COLO829 (cell line): ENCODE measurements at regions not wholly inside any gene's neighbourhood (a gene's known extent, or its start where the extent isn't known, plus 50 kb on each side); places are given as distances from the start of the nearest gene placed in this dataset.

Experiments
- DNase-seq: peaks from one replicate; pipeline ENCODE4 v3.0.0; 2012; ENCODE audit warnings: low spot score

GRCh38 chr18:67650686-67651385, 134.3 kb upstream of the DSEL start:
- DNase-seq, result no peak

DNA sequence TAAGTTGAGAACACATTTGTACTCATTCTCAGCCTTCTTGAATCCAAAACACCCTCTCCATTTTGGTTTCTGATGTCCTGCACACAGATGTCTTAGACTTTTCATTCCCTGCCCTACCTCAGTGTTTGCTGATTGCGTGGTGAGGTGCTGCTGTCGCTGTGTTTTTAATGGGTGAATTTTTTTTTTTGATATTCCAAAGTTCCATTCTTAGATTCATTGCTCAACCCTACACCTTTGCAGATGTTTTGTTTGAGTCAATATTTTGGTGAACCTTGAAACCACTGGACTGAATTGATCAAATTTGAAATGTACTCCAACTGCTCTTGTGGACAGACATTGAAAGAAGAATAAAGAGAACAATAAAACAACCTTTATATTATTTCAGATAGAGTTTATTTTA, 130.4 kb upstream of the DSEL start:
- no peak for DNase-seq

GRCh38 chr18:67644226-67644625, 127.7 kb upstream of the DSEL start:
- no peak for DNase-seq

DNA sequence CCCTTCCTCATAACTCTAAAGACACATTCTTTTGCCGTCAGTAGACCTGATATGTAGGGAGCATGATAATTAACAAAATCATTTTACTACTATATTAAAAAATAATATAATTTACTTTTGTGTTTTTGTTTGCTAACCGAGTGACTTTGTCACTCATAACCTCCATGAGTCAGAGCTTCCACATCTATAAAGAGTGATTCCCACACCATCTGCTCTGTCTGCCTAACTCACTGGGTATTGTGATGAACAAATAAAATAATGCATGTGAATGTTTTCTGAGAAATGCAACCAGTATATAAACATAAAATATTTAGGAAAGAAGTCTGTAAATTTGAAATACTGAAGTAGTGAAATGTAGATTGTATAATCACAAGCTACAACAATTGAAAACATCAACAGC, 123.4 kb upstream of the DSEL start:
- DNase-seq, result no peak

GRCh38 chr18:67636597-67637385, 120.3 kb upstream of the DSEL start:
- DNase-seq, result no peak

DNA sequence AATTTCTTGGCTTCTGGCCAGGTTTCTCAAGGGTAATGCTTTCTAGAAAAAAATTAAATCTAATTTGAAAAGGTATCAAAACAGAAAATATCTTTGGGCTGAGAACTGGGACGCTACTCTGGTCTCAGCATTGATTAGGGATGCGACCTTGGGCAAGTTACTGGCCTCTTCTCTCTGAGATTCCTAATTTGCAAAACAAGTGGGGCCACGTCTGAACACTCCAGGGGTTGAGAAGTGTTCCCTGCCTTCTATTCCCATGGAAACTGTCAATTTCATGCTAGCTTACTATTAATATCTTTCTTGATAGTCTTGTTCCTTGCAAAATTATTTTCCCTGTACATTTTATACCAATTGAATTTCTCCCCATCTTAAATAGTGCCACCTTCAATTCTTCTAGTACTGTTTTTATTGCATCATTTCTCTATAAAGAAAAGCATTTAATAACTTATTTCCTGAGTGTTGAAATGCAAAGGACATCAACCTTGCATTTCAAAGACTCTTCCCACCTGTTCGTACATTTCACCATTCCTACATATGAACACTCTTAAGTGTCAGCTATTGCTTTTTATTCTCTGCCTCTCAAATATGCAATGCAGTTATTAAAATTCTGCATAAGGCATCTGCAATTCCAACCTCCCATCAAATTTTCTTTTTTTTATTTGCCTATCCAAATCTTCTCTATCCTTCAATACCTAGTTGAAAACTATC, 118.3 kb upstream of the DSEL start:
- DNase-seq, result no peak

GRCh38 chr18:67633939-67634338, 117.4 kb upstream of the DSEL start:
- DNase-seq, result no peak

DNA sequence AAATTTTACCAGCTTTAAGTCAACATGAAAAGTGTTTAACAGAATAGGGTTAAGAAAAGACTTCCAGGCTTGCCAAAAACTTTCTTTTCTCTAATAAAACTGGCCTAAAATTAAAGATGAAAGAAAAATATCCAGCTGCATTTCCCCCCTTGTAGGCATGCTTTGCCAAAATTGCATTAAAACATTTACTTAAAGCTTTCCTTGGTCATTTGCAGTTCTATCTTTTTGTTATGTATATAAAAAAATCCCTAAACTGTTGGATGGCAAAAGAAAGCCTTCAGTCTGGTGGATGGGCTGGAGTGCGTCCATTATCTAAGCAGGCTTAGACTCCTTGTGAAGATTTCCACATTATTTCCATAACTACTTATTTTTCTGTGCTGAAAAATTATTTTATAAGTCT, 105.4 kb upstream of the DSEL start:
- no peak for DNase-seq

GRCh38 chr18:67621049-67621713, 104.7 kb upstream of the DSEL start:
- no peak for DNase-seq

- no peak for DNase-seq
These were observed 101.5 kb upstream of the DSEL start for GRCh38 chr18:67618061-67618460.

DNA sequence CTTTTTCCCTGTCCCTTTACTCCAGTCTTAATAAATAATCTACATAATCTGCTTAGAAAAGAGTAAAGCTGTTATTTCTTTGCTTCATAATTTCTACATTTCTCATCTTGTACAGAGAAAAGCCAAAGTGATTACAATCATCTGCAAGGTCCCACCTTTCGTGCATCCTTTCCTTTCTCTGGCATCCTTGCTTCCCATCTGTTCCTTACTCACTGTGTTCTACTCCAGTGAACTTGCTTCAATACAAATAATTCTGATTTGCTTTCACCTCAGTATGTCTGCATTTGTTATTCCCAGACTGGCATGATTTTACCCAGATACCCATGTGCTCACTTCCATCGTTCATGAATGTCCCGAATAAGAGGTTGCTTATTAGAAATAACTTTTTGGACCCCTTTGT, 99.4 kb upstream of the DSEL start:
- no peak for DNase-seq

DNA sequence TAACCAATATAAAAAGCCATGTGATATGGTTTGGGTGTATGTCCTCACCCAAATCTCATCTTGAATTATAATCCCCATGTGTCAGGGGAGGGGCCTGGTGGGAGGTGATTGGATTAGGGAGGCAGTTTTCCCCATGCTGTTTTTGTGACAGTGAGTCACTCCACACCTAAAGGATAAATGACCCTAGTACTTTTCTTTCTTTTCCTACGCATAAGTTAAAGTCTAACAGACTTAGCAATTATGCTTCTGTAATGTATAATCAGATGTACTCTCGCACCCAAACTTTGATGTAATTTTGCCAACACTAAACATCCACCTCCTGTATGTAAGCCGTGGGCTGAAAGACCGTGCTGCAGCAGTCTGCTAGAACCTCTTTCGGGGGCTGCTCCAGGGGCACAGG, 97.2 kb upstream of the DSEL start:
- no peak for DNase-seq

- DNase-seq, result no peak
These were observed 95.8 kb upstream of the DSEL start for GRCh38 chr18:67612281-67612680.

GRCh38 chr18:67608615-67609273, 92.2 kb upstream of the DSEL start:
- DNase-seq, result no peak

DNA sequence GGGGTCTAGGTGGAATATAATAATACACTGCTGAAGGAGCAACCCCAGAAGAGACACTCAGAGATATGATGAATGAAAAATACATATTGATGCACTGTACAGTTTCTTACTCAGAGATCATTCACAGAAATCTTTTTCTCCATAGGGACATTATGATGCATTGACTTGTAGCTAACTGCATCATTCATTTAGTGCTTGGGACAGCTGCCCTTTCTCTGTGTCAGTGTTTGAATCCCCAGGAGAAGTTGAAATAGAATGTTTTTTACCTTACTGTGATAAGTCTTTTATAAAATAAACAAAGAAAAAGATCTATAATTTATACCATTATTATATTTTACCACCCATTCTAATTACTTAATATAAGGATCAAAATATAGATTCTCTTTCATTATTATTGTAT, 91.7 kb upstream of the DSEL start:
- DNase-seq, result no peak

DNA sequence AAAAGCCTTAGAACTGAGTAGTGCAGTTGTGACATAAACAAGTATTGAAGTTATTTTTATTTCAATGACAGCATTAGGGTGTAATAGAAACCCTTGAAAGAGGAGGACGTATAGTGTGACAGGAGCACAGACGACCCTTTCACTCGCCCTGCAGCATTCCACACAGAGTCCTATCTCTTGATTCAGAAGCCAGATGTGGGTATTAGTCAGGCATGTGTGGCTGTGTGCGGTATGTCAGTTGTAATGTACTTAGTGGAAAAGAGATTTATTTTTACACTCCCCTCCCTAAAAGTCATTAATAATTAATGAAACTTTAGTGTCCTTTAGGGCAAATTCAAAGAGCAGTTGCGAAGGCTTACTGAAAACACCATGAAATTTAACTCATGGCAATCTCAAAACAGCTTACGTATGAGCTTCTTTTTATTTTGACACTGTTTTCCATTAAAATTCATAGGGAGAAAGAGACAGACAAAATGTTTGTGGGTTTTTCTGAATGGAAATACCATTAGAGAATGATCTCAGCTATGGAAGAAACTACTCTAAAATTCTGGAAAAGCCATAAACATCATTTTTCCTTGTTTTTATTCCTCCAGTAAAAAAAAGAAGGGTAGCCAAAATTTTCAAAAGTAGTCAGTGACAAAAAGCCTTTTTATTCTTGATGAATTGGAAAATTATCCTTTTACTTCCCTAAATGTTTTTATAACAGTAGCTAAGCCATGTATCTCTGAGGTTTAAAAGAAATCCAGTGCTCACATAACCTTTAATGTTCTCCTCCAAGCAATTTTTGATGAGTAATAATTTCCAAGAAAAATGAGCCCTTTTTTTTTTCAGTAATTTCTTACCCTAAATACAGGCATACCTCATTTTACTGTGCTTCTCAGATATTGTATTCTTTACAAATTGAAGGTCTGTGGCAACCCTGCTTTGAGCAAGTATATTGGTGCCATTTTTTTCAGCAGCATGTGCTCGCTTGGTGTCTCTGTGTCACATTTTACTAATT, 84.0 kb upstream of the DSEL start:
- peak; percentile 23 for DNase-seq

DNA sequence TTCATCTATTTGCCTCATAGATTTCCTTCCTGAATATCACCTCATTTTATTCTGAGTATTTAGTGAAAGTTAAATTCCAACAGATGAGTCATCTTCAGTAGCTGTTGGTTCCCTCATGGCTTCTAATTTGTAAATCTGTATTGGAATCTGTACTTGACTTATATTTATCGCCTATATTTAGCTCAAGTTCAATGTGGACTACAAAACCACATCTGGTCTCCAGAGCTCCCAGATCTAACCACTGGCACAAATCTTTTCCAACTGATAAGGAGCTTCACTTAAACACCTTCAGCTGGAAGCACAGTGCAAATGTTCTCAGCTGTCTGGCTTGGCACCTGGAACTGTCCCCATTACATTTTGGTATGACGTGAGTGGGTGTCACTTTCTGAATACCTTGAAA, 82.8 kb upstream of the DSEL start:
- no peak for DNase-seq

GRCh38 chr18:67597759-67598158, 81.2 kb upstream of the DSEL start:
- DNase-seq, result no peak

DNA sequence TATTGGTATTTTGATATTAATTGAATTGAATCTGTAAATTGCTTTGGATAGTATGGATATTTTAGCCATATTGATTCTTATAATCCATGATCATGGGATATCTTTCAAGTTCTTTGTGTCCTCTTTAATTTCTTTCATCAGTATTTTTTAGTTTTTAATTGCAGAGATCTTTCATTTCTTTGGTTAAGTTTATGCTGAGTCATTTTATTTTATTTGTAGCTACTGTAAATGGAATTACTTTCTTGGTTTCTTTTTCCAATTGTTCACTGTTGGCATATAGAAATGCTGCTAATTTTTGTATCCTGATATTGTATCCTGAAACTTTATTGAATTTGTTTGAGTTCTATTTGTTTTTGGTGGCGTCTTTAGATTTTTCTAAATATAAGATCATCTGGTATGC, 79.5 kb upstream of the DSEL start:
- DNase-seq, result no peak

GRCh38 chr18:67590571-67591141, 74.1 kb upstream of the DSEL start:
- DNase-seq, result no peak
